ENCODE measurements at regions not wholly inside any gene's neighbourhood (a gene's known extent, or its start where the extent isn't known, plus 50 kb on each side); places are given as distances from the start of the nearest gene placed in this dataset.

DNA sequence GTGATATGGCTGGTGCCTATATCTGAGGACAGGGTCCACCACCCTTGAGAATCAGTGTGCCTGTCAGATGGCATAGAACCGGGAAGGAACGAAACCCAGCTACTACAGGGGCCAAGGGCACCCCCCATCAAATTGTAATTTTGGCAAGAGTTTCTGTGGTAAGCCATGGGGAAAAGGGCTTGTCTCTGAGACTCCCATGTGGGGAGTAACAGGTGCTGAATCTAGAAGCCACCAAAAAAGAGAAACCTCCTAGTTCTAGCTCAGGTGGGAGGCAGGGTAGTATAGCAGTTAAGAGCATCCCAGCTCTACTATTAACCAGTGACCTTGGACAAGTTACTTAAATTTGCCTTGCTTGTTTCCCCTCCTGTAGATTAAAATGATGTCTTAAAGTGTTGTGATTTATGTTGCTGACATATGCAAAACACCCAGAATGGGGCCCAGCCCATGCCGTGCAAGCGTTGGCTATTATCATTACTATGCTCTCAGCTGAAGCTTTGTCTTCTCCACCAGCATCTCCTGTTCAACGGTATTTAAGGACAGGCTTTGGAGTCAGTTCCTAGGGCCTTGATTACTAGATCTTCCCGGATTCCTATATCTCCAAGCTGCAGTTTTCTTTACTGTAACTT lies 210.7 kb upstream of the NLRP1 start:
- no peak for TF ChIP-seq CTCF (IDR thresholded peaks at IDR 0.05)
- no peaks in the 10 kb centered on the region for H3K36me3 ChIP-seq

GRCh38 chr17:5797447-5798050 lies 213.2 kb upstream of the NLRP1 start:
- DNase-seq (ENCODE audit: low spot score) = no peak
- H3K4me3 ChIP-seq = no peak overlapping the region
- no peak overlapping the region for H3K27ac ChIP-seq
- no peaks in the 10 kb centered on the region for H3K27me3 ChIP-seq
- TF ChIP-seq CTCF (IDR thresholded peaks at IDR 0.05) = no peak
- no peaks in the 10 kb centered on the region for H3K36me3 ChIP-seq
- H3K4me1 ChIP-seq = no peaks in the 10 kb centered on the region
- H3K9me3 ChIP-seq = peaks cover 0 to 6% of the 10 kb centered on the region in 2 donors

More for the DNA sequence above, 210.7 kb upstream of the NLRP1 start:
- Histone ChIP-seq H3K27me3 (no peaks in the 10 kb centered on the region), H3K4me3 (no peak overlapping the region), H3K27ac (no peak overlapping the region), H3K9me3 (peaks cover 0 to 6% of the 10 kb centered on the region in 2 donors), H3K4me1 (no peaks in the 10 kb centered on the region)
- DNase-seq (ENCODE audit: low spot score) = no peak

GRCh38 chr17:5798094-5798493 lies 213.8 kb upstream of the NLRP1 start:
- Histone ChIP-seq H3K36me3 (no peaks in the 10 kb centered on the region), H3K27me3 (no peaks in the 10 kb centered on the region), H3K4me1 (no peaks in the 10 kb centered on the region), H3K27ac (no peak overlapping the region), H3K9me3 (peaks cover 0 to 3% of the 10 kb centered on the region in 2 donors), H3K4me3 (no peak overlapping the region)
- DNase-seq (ENCODE audit: low spot score) = no peak
- TF ChIP-seq CTCF (IDR thresholded peaks at IDR 0.05) = no peak

GRCh38 chr17:5800131-5800530 lies 215.8 kb upstream of the NLRP1 start:
- H3K27me3 ChIP-seq = no peaks in the 10 kb centered on the region
- H3K36me3 ChIP-seq = no peaks in the 10 kb centered on the region
- H3K4me1 ChIP-seq = no peaks in the 10 kb centered on the region
- no peak for TF ChIP-seq CTCF (IDR thresholded peaks at IDR 0.05)
- no peak overlapping the region for H3K4me3 ChIP-seq
- DNase-seq (ENCODE audit: low spot score) = no peak
- peaks cover 0 to 10% of the 10 kb centered on the region in 2 donors for H3K9me3 ChIP-seq
- H3K27ac ChIP-seq = no peak overlapping the region

DNA sequence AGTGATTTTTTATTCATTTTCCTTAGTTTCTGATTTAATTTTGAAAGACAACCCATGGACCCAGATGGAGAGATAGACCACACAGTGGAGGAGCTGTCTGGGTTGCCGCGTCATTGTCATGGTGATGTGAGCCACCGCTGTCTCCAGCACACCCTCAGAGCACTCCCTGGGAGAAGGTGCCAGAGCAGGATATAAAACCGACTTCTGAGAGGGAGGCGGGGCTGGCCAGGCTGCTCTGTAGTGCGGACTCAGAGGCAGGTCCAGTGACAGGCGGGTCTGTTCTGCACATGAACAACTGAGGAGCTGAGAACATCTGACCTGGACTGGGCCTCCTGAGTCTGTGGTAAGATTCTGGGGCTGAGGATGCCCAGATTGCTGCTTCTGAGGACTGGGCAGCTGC lies 216.3 kb upstream of the NLRP1 start:
- no peak for DNase-seq (ENCODE audit: low spot score)
- no peaks in the 10 kb centered on the region for H3K4me1 ChIP-seq
- no peak overlapping the region for H3K27ac ChIP-seq
- peaks cover 0 to 10% of the 10 kb centered on the region in 2 donors for H3K9me3 ChIP-seq
- TF ChIP-seq CTCF (IDR thresholded peaks at IDR 0.05) = no peak
- no peaks in the 10 kb centered on the region for H3K27me3 ChIP-seq
- H3K36me3 ChIP-seq = no peaks in the 10 kb centered on the region
- H3K4me3 ChIP-seq = no peak overlapping the region

DNA sequence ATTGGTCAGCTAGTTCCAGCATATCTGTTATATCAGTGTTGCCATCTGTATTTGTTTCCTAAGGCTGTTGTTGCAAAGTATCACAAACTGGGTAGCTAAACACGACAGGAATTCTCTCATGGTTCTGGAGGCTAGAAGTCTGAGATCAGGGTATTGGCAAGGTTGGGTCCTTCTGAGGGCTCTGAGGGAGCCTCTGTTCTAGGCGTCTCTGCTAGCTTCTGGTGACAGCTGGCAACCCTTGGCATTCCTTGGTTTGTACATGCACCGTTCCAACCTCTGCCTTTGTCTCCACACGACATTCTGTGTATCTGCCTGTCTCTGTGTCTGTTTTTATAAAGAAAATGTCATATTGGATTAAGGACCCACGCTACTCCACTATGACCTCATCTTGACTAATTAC lies 219.9 kb upstream of the NLRP1 start:
- H3K9me3 ChIP-seq = peaks cover 0 to 24% of the 10 kb centered on the region in 2 donors
- no peaks in the 10 kb centered on the region for H3K27me3 ChIP-seq
- DNase-seq (ENCODE audit: low spot score) = no peak
- no peak overlapping the region for H3K27ac ChIP-seq
- no peaks in the 10 kb centered on the region for H3K4me1 ChIP-seq
- no peak overlapping the region for H3K4me3 ChIP-seq
- TF ChIP-seq CTCF (IDR thresholded peaks at IDR 0.05) = no peak
- H3K36me3 ChIP-seq = no peaks in the 10 kb centered on the region

Data from right atrium auricular region (tissue), 2 donors.